GM18507 (cell line): ENCODE measurements at regions not wholly inside any gene's neighbourhood (a gene's known extent, or its start where the extent isn't known, plus 50 kb on each side); places are given as distances from the start of the nearest gene placed in this dataset.

Source experiments
- DNase-seq: peaks from one replicate; pipeline ENCODE4 v3.0.0; 2011; ENCODE audit warnings: low read depth; ENCODE audit not compliant: insufficient read length; ENCODE audit errors: extremely low spot score
- FAIRE-seq: peaks from 2 replicates; lab custom pipeline; 2011; peaks lifted over from hg19 to GRCh38; lab: Jason Lieb, UNC

GRCh38 chr1:232308616-232309015, 321.3 kb downstream of the SIPA1L2 start:
- no peak for FAIRE-seq
- DNase-seq: no peak

- no peak for DNase-seq
- no peak for FAIRE-seq
Observed at GRCh38 chr1:232307296-232308017, 322.5 kb downstream of the SIPA1L2 start.

- DNase-seq (no peak), FAIRE-seq (no peak)
Observed at GRCh38 chr1:232306269-232306961, 323.5 kb downstream of the SIPA1L2 start.

GRCh38 chr1:232305050-232305449, 324.9 kb downstream of the SIPA1L2 start:
- DNase-seq (no peak), FAIRE-seq (no peak)

GRCh38 chr1:232303222-232303620, 326.7 kb downstream of the SIPA1L2 start:
- FAIRE-seq (no peak), DNase-seq (no peak)

- DNase-seq (no peak), FAIRE-seq (no peak)
Observed at GRCh38 chr1:232302376-232303221, 327.3 kb downstream of the SIPA1L2 start.

- DNase-seq (no peak), FAIRE-seq (no peak)
Observed at GRCh38 chr1:232301246-232301645, 328.7 kb downstream of the SIPA1L2 start.

- no peak for FAIRE-seq
- no peak for DNase-seq
Observed at GRCh38 chr1:232300466-232300865, 329.5 kb downstream of the SIPA1L2 start.

- no peak for FAIRE-seq
Observed at GRCh38 chr1:232296461-232296860, 333.5 kb downstream of the SIPA1L2 start.

GRCh38 chr1:232293361-232293760, 336.6 kb downstream of the SIPA1L2 start:
- no peak for FAIRE-seq
- DNase-seq: no peak

More at GRCh38 chr1:232296461-232296860, 333.5 kb downstream of the SIPA1L2 start:
- DNase-seq: no peak

GRCh38 chr1:232292818-232293217, 337.1 kb downstream of the SIPA1L2 start:
- FAIRE-seq: no peak
- no peak for DNase-seq

- DNase-seq (no peak), FAIRE-seq (no peak)
Observed at GRCh38 chr1:232292239-232292638, 337.7 kb downstream of the SIPA1L2 start.

GRCh38 chr1:232291681-232292080, 338.3 kb downstream of the SIPA1L2 start:
- no peak for FAIRE-seq
- DNase-seq: no peak

- no peak for DNase-seq
- FAIRE-seq: no peak
Observed at GRCh38 chr1:232291261-232291660, 338.7 kb downstream of the SIPA1L2 start.

GRCh38 chr1:232290570-232290969, 339.4 kb downstream of the SIPA1L2 start:
- DNase-seq (no peak), FAIRE-seq (no peak)

- FAIRE-seq (no peak), DNase-seq (no peak)
Observed at GRCh38 chr1:232287676-232288569, 342.0 kb downstream of the SIPA1L2 start.

- no peak for DNase-seq
Observed at GRCh38 chr1:232285138-232285537, 344.8 kb downstream of the SIPA1L2 start.

GRCh38 chr1:232283864-232284263, 346.1 kb downstream of the SIPA1L2 start:
- no peak for FAIRE-seq
- DNase-seq: no peak

More at GRCh38 chr1:232285138-232285537, 344.8 kb downstream of the SIPA1L2 start:
- no peak for FAIRE-seq

GRCh38 chr1:232282498-232282897, 347.4 kb downstream of the SIPA1L2 start:
- FAIRE-seq: no peak

More at GRCh38 chr1:232282498-232282897, 347.4 kb downstream of the SIPA1L2 start:
- no peak for DNase-seq
